Stimulated activated CD8-positive, alpha-beta memory T cell treated with anti-CD3 and anti-CD28 coated beads, Interleukin-15, amount 100 ng/mL, for 1 hour (primary cell): ENCODE measurements at regions not wholly inside any gene's neighbourhood (a gene's known extent, or its start where the extent isn't known, plus 50 kb on each side); places are given as distances from the start of the nearest gene placed in this dataset.

Source experiments
- DNase-seq: peaks from one replicate; pipeline ENCODE4 v3.0.0-alpha.2; 2020; ENCODE audit warnings: low read depth

DNA sequence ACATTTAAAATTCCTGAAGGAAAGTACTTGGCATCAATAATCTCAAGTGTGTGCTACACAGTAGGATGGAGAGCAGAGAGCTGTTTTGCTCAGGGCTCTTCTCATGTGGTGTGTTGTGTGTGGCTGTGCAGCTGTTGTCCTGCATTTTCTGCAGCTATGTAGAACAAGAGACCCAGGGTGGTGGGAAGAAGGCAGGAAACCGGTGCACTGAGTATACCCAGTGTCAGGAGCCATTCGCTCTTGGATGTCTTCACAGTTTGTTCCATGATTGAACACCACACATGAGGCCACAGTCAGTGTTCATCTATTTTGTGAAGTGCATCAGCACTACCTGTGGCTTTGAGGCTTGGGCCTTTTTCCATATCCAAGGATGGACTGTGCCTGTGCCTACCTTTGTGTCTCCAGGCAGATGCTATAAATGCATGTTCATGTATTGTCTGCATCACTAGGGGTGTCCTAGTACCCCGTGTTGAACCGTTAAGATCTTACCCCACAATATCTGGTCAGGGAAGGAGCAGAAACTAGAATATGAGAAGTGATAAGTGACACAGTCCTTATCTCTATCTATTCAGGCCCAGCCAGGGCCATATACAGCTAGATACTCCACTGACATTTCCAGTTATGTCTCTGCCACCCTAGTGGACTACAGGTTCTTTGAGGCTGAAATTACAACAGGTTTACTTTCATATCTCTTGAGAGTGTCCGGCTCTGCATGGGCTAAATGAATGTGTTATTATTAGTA is 194.3 kb downstream of the NR2F2 start:
- no peak for DNase-seq

GRCh38 chr15:96535148-96535547 is 204.6 kb downstream of the NR2F2 start:
- DNase-seq: no peak

DNA sequence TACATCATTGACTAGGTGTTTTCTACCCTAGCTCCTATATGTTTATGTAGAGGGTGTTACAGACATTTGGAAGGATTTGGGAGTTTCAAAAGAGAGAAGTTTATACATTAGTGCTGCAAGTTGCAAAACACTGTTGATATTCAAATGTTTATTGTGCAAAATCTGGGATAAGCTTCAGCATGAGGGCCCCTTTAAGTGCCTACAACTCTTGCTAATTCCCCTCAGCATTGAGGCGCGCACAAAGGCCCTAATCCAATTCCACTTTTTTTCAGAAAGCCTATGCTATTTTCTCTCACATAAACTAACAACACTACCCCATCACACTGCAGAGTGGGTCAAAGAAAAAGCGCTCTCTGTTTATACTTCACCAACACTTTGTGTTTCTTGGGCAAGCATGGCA is 208.0 kb downstream of the NR2F2 start:
- DNase-seq: no peak

- DNase-seq: no peak
These were observed 209.8 kb downstream of the NR2F2 start for GRCh38 chr15:96540283-96540682.

GRCh38 chr15:96542130-96542770 is 211.8 kb downstream of the NR2F2 start:
- no peak for DNase-seq

GRCh38 chr15:96544162-96544756 is 213.8 kb downstream of the NR2F2 start:
- DNase-seq: no peak

DNA sequence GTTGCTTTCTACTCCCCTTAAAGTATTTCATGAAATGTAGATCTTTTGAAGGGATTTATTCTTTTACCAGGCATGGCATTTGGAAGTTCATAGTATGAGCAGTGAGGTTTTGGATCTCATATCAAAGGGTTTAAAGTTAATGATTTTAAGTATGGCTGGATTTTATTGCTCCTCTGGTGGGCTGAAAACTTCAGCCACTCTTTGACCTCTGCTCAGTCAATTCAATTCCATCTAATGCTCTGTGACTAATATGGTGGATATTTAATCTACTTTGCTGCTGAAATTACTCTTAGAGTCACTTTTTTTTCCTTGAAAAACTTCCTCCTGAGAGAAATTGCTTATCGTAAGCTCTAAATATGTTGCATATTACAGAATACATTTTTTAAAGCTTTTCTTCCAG is 218.6 kb downstream of the NR2F2 start:
- no peak for DNase-seq

DNA sequence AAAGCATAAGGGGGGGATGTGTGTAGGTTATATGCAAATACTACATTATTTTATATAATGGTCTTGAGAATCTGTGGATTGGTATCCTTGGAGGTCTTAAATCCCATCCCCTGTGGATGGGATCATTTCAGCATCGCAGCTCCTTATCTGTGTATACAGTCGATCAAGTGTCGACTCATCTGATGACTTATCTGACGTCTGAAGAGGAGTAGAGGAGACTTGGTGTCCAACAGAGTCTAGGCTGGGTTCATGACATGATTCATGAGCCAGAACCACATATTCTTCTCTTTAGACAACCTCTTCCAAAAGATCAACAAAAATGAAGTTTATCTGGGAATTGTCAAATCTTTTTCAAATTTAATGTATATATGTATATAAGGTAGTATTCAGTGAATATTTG is 220.7 kb downstream of the NR2F2 start:
- DNase-seq: no peak

DNA sequence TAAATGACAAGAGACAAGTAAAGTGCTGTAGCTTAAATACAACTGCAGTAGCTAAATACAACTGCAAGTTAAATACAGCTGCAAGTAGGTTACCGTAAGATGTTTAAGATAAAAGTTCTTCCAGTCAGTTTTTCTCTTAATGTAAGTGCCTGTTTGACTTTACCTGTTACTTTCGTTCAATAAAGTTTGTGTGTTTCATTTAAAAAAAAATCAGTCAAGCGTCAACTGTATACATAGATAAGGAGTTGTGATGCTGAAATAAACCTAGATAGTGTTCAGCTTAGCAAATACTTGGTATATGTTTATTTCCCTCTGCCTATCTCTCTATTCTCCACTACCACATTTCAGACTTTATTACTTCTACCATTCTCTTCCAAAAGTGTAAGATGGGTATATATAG is 221.2 kb downstream of the NR2F2 start:
- no peak for DNase-seq

DNA sequence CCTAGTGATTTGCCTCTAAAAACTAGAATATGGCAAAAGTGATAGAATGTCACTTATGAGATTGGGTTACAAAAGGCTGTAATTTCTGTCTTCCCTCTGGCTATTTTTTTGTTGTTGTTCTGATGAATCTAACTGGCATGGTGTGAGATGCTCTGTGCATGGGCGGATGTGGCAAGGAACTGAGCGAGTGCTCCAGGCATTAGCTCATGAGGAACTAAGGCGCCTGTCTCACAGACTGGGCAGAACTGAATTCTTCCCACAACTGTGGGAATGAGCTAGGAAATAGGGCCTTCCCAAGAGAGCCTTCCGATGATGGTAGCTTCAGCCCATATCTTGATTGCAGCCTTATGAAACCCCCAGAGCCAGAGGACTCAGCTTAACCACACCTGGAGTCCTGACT is 222.5 kb downstream of the NR2F2 start:
- DNase-seq: no peak

DNA sequence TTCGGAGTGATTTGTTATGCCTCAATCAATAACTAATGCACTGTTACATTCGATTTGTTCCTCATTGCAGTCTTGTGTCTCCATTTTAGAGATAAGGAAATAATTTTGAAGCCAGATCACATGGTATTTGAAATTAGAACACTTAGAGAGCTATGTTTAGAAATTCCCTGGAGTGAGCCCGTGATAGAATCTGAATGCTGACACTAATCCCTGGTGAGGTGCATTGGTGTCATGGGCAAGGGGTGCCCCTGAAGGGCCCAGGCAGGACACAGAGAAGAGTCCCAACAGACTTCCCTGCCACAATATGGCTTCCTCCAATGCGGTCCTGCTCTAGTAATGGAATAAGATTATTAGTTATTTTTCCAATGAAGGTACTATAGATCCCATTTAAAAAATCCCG is 223.0 kb downstream of the NR2F2 start:
- DNase-seq: no peak

DNA sequence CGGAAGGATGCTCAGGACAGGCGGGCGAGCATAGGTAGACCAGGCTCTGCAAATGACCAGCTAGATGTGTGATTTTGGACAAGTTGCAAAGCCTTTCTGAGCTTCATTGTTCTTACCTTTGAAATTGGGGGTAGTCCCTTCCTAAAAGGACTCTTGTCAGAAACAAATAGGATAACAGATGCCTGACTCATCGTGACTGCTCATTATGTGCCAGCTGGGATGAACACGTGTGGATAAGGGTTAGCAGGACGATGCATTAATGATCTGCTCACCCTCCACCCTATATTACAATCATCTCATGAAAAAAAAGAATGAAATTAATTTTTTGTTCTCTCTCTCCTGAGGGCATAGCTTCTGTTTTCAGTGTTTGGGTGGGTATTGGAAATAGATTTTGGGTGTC is 223.4 kb downstream of the NR2F2 start:
- DNase-seq: no peak

GRCh38 chr15:96554541-96554940 is 224.0 kb downstream of the NR2F2 start:
- DNase-seq: no peak

DNA sequence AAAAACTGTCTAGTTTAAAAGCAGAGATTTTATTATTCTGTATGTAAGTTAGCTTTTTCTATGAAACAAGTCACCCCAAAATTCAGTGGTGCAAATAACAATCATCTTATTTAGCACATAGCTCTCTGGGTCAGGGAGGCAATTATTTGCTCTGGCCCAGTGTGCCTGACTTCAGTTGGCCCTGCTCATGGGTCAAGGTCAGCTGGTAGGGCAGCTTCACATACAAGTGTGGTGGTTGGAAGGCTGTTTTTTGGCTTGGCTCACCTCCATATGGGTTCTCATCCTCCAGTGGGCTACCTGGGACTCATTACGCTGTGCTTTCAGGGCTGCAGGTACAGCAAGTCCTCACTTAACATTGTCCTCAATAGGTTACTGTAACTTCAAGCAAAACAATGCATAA is 228.6 kb downstream of the NR2F2 start:
- no peak for DNase-seq

DNA sequence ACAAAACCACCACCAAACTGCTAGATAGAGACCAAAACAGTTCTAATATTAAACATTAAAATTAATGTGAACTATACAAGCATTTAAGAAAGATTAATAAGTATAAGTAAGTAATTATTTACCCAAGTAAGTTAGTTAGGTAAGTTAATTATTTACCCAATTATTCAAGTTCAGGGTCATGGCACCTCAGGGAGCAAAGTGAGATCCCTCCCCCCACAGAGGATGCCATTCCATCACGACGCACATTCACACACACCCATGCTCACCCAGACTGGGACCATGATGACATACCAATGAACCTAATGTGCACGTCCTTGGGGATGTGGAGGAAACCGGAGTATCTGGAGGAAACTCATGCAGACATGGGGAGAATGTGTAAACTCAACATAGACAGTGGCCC is 229.1 kb downstream of the NR2F2 start:
- no peak for DNase-seq

- DNase-seq: no peak
These were observed 229.9 kb downstream of the NR2F2 start for GRCh38 chr15:96560246-96560895.

DNA sequence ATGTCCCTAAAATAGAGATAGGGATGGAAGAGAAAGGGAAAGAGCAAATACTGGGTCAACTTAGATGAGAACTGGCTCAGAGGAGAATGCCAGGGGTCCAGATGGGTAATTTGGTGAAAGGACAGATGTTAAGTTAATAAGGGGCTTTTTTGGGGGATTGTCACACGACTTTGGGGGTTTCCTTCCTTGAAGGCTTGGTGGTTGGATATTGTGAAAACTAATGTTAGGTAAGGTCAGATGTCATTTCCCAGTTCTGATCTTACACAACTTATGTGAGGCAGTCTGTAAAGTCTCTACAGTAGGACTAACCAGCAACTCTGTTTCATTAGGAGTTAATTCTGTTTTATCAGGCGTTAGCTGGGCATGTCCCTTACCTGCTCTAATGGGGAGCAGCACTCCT is 231.1 kb downstream of the NR2F2 start:
- no peak for DNase-seq

DNA sequence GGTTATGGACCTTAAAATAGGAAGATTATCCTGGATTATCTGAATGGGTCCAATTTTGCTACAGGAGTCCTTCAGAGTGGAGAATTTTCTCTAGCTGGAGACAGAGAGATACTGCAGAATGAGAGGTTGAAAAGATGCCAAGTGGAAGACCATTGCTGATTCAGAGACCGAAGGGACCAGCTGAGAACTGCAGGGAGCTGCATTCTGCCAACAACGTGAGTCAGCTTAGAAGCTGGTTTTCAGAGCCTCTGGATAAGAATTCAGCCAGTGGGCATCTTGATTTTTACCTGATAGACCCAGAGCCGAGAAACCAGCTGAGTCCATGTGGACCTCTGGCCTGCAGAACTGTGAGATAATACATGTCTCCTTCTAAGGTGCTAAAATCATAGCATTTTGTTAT is 234.0 kb downstream of the NR2F2 start:
- no peak for DNase-seq

GRCh38 chr15:96565266-96565665 is 234.8 kb downstream of the NR2F2 start:
- DNase-seq: no peak

GRCh38 chr15:96574782-96575181 is 244.3 kb downstream of the NR2F2 start:
- DNase-seq: no peak

DNA sequence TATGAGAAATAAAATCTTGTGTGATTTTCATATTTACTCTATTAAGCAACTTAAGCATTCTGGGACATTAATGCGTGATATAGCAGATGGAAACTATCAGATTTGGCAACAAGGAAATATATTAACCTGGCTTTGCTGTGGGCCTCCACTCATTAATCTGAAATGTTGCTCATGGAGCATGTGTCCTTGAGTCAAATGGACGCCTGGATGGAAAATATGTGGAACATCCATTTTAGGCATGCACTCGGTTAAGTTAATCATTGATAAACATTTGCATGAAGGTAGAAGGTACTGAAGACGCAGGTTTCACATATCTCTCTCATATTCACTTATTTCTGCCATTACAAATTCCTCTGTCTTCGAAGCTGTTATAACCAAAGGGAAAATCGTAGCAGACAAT is 246.1 kb downstream of the NR2F2 start:
- DNase-seq: no peak

- DNase-seq: no peak
These were observed 247.9 kb downstream of the NR2F2 start for GRCh38 chr15:96578393-96578792.

- no peak for DNase-seq
These were observed 250.9 kb downstream of the NR2F2 start for GRCh38 chr15:96581371-96581770.
